A673 (cell line): ENCODE measurements at regions not wholly inside any gene's neighbourhood (a gene's known extent, or its start where the extent isn't known, plus 50 kb on each side); places are given as distances from the start of the nearest gene placed in this dataset.

ENCODE experiments used
- CTCF ChIP-seq: fragments of 300-800, 200-600 bp; sonication (generic); conservative IDR thresholded peaks from 2 replicates; pipeline ENCODE4 v1.5.1; 2017; ENCODE audit warnings: low read depth, mild to moderate bottlenecking, antibody characterized with exemption, low read length, moderate library complexity, mixed read lengths
- EZH2 ChIP-seq: fragments of 200-600 bp; sonication (generic); IDR thresholded peaks from 2 replicates; pipeline ENCODE4 v1.6.1; 2017; ENCODE audit warnings: borderline replicate concordance, low read depth, mild to moderate bottlenecking, mixed read lengths, antibody characterized with exemption, low read length; ENCODE audit not compliant: poor library complexity, severe bottlenecking

- TF ChIP-seq EZH2 (no peak), CTCF (no peak)
Observed at GRCh38 chr5:1649554-1649953, 125.8 kb upstream of the LPCAT1 start.
